GM19455 (cell line): ENCODE measurements at regions not wholly inside any gene's neighbourhood (a gene's known extent, or its start where the extent isn't known, plus 50 kb on each side); places are given as distances from the start of the nearest gene placed in this dataset.

ENCODE experiments used
- ATAC-seq: cut with Tn5 transposase; IDR thresholded peaks from one replicate; pipeline ENCODE4 v1.9.1; 2021; ENCODE audit not compliant: unreplicated experiment

DNA sequence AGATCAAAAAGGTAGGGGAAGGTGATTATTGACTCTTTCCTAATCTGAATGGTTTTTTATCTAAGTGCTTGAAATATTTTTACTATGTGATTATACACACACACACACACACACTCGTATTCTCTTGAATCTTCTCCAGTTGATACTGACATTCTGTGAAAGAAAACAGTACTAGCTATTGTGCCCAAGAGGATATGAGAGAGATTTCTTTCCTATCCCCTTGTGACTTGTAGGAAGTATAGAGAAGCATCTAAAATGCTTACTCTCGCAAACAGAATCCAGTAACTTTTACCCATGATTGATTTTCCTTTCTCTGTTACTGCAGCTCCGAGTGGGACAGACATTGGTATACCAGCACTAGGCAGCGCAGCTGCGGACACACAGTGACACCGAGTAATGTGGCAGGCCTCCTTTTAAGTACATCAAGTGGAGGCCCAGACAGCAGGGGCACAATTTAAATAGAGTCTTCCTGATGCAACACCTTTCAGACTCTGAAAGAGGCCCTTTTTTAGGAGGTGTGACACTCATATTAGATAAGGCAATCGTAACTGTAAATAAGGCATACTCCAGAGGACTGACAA is 421.0 kb upstream of the CNTN4 start:
- ATAC-seq: no peak

DNA sequence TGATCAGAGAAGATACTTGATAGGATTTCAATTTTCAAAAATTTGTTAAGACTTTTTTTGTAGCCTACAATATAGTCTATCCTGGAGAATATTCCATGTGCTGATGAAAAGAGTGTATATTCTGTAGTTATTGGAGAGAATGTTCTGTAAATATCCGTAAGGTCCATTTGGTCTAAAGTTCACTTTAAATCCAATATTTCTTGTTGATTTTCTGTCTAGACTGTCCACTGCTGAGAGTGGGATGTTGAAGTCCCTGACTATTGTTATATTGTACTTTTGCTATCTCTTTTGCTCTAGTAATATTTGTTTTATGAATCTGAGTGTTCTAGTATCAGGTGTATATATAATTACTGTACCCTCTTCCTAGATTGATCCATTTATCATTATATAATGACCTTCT is 406.2 kb upstream of the CNTN4 start:
- no peak for ATAC-seq

DNA sequence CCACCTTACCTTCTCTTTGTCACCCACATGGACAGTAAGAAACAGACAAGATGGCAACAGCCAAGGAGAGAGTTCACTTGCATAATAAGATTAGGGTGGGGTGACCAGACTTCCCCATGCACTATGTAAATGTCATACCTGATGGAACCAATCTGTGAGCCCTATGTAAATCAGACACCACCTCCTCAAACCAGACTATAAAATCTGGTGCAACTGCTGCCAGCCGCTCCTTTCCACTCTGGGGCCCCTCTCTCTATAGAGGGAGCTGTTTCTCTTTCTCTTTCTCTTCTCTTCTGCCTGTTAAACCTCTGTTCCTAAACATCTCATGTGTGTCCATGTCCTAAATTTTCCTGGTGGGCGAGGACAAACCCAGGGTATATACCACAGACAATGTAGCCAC is 405.5 kb upstream of the CNTN4 start:
- no peak for ATAC-seq

DNA sequence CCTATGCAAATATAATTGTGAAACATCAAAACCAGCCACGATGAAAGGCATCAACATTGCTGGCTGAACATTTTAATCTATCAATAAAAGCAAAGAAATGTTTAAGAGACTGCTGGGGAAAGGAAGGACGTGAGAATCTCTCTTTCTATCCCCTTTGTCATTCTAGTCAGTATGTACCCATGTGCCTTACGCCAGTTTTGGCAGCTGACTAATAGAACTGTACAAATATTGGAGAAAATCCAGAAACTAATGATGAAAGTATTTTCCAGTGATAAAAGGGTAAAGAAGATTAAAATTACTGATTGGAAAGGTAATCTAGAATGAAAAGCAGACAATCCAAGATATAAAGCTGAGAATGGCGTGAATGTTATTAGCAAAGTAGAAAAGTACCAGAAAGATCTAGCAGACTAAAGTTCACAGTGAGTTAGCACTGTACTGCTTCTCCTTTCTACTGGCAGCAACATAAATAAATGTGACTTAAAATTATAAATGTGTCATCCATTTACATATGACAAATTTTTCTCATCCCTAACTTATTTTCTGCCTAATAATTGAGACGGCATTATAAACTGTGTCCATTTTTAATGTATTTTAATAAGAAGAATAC is 401.9 kb upstream of the CNTN4 start:
- ATAC-seq: no peak

DNA sequence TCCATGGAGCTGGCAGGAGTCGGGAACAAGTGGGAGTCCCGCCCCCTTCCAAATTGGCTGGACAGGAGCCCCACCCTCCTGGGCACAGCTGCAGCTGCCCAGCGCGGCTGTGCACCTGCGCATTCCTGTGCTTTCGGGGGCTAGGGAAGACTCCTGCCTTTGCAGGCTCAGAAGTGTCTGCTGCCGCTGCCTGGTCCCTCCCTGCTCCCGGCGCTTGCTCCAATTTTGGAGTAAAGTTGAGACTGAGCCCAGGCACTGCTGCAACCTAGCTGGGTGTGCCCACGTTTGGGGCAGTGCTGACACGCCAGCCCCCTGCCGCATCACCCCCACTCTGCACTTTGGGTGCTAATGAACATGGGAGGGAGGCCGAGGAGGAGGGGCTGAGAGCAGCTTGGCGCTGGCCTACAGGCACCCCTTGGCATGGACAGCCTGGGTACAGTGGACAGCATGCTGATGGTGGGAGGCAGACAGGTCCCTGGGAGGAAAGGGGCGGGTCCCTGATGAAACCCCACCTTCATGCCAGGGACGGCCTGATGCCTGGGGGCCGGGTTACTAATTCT is 399.2 kb upstream of the CNTN4 start:
- no peak for ATAC-seq

DNA sequence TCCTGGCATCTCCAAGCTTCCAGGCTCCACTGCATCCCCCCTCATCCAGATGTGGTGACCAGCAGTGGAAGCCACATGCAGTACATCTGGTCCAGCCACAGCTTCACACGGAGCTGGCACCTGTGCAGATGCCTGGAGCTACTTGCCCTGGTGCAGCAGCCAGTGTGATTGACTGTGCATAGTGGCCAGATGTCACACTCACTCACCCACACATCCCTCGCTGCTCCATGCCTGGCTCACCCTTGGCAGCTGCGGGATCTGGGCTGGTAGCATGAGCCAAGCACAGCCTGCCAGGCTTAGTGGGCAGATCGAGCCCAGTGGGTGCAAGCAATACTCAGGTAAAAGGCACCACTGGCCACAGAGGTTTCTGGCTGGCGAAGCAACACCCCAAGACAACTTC is 398.0 kb upstream of the CNTN4 start:
- no peak for ATAC-seq

DNA sequence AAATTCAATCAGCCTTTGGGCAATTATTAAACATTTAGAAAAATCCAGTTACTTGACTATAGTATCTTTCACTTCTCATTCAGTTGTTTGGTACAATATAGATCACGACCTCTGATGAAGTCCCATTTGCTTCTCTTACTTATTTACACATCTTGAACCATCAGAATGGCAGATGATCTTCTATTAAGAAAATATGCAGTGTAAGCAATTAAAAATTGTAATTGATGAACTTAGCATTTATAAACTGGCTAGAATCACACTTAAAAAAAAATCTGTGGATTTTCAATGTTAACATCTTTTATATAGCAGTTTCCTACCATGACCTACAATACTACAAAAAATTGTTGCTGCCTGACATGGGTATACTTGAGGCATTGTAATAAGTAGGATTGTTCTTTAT is 395.5 kb upstream of the CNTN4 start:
- ATAC-seq: no peak

DNA sequence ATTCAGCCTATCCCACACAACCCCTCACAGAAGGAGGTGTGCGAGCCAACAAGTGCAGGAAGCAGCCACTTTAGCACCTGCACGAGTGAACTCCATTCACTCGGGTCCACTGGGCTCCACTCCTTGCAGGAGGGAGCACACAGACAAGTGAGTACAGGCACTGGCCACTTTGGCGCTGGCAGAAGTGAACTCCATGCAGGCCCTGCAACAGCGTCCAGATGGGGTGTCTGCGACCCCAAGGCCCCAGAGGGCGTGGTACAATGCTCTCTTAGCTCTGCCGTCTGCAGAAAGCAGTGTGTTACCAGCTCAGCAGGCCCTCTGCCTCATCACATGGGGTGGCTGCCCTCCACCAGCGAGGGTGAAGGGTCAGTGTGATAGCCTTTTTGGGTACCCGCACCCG is 388.0 kb upstream of the CNTN4 start:
- no peak for ATAC-seq

DNA sequence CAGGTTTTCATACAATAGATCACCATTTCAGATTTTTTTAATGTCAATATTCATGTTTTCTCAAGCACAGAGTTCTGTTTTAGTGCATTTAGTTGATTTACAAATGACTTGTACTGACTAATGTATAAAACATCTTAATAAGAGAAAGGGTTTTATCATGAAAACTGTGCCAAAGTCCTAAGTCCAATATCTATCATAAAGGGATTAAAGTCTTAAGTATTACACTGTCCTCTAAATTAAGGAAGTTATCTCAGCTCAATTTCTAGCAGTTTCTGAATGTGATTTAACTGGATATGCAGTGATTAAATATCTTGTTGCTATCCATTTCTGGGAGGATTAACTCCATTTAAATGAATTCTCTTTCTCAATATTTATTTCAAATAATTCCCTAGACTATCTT is 381.1 kb upstream of the CNTN4 start:
- ATAC-seq: no peak

DNA sequence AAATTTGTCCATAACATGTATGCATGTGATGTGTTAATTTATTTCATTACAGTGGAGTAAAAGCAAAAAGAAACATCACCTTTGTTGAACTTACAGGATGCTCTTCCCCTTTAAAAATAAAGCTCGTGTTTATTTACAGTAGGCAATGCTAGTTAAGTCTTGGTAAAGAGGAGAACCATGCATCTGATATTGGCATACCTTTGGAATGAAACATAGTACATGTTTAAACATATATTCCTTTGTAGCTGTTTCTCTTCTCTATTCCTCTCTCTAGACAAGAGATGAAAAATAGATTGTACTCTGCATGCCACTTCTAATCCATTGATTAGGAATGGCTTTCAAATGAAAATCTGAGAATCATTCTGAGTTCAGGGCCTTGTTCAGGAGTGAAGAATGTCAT is 374.9 kb upstream of the CNTN4 start:
- ATAC-seq: no peak

DNA sequence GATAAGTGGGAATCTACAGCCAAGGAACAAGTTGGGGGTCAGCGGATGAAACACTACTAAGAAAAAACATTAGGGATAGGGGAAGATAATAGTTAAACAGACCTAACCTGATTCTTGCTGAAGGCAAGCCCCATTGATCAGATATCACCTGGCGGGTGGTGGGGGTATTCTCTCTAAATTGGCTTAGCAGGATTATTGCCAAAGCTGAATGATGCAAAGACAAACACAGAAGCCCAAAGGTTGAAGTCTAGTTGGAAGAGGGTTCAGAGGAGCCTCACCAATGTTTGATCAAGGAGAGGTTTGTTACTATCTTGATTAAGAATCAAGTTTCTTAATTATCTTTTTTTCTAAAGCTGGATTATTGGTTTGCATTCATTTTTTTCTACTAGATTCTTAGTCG is 371.9 kb upstream of the CNTN4 start:
- ATAC-seq: no peak

DNA sequence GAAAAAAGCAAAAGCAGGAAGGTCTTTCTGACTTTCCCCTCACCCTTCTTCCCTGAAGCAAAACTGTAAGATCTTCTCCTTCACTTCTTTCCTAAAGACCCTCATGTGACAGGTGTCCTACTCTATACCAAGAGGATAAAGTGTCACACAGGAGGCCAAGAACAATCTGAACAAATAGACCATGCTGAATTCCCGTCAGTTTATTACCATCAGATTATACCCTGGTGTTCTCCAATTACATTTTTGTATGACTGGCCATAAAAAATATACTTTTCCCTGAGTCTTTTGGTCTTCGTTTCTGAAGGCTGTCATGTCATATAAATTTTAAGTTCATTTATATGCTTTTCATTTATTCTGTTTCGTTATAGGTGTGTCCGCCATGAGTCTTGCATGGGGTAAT is 371.4 kb upstream of the CNTN4 start:
- no peak for ATAC-seq

DNA sequence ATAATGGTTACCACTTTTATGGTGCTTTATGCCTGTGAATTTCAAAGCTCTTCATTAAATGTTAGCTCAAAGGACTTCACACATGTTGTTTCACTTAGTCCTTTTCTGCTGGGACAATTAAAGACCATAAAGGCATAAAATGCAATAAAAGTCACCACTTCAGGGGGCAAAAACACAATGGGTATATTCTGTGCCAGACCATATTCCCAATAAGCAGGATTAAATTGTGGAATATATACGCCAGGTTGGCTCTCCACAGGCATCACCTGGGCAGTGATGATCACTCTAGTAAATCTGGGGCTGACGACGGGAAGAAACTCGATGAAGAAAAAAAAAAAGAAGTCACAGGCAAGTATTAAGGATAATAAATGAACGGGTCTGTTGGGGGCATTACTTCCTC is 370.2 kb upstream of the CNTN4 start:
- ATAC-seq: no peak

DNA sequence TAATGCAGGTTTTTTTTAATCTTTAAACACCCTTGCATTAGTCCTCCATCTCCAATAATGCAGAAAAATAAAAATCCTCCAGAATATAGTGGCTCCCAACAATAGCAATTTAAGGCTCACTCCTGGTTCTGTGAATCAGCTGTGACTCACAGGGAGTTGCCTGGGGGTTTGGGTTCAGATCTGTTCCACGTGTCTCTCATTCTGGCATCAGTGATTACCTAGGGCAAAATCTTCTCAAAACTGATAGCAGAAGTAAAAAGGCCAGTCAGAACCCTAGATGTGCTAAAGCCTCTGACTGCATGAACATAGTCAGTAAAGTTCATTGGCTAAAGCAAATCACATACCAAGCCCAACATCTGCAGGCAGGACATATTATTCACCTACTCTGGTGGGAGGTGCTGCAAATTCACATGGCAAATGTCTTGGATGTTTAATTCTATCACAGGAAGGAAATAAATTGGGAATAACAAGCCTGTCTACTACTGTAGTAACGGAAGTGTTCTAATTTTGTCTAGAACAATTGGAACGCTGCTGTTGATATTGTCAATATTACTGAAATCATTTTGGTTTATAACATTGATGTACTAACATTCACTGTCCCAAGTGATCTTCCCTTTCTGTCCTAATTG is 364.1 kb upstream of the CNTN4 start:
- no peak for ATAC-seq

DNA sequence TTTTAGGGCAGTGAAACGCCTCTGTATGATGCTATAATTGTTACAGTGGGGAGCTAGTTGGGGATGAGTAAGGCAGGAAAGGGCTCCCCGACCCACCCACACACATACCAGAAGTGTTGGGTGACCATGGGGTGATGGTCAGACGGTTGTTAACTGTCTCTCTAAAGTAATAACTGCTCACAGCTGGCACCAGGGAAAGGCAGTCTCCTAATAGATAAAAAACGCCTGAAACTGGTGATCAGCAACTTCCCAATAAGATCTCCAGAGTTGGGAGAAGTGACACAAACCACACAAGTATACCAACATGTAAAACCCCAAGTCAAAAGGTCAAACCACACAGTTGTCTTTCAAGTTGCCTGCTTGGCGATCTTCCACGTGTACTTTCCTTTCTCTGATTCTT is 346.5 kb upstream of the CNTN4 start:
- no peak for ATAC-seq

DNA sequence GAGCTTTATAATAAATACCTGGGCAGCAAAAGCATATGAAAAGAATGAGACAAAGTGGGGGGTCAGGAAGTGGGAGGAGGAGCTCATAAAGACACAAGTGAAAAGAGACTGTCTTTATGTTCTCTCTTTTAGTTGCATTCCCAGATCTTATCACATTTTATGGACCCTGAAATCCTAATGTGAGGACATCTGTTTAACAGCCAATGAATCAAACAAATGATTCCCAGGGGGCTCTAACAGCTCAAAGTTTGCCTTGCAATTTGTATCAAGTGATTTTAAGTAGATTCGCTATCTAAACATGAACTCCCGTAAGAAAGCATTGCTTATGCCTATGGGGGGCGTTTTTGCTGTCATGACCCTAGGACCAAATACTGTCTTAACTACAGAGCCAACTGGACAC is 332.3 kb upstream of the CNTN4 start:
- ATAC-seq: no peak

DNA sequence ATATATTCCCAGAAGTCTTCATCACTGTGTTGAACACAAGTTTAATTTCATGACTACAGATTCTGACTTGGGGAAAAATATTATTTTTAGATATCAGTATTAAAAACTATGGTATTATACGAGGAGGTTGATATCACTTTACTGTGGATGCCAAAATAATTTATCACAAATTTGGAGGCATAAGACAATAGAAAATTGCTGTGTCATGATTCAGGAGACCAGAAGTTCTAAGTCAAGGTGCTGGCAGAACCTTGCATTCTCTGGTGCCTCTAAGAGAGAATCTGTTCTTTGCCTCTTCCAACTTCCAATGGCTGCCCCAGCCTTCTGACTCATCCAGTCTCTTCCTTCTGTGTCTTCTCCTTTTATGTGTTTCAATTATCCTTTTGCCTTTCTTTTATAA is 325.0 kb upstream of the CNTN4 start:
- ATAC-seq: no peak

DNA sequence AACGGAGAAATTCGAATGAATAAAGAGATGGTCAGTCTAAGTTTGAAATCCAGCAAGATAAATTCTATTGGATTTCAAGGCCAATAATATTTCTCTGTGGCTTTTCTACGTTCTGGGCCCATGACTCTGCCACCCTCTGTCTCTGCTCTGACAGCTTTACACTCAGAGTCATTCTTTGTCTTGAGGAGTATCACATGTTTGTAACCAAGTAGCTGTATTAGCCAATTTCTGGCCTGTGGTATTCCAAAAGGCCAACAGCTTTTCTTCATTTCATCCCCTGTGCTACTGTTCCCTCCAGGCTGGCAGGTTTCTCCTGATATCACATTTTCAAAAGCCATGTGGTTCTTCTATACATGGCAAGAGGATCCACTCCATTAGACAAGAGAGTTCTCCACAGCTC is 324.1 kb upstream of the CNTN4 start:
- ATAC-seq: no peak

DNA sequence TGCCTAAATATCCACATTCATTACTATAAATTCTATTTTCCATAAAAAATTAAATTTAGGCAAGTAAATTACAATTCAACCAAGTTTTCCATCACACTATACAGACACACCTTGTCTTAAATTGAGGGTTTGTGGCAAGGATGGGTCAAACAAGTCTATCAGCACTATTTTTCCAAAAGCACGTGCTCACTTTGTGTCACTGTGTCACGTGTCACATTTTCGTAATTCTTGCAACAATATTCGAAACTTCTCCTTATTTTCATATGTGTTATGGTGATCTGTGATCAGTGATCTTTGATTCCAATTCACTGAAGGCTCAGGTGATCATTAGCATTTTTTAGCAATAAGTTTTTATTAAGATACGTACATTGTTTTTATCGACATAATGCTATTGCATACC is 323.3 kb upstream of the CNTN4 start:
- ATAC-seq: no peak

DNA sequence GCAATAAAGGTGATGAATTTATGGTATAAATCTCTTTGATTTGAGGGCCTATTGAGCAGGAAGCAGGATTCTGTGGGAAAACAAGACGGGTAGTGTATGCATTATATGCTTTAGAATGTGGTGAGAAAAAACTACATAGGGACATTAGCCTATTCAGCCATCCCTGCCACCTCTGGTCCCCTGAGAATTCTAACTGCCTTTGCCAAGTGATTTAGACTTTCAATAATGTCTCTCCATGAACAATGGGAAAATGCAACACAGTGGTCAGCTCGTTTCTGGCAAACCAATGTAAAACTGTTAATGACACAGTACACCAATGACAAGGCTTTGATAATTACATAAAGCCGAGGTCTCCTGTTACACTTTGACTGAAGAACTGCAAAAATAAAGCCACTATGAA is 314.7 kb upstream of the CNTN4 start:
- no peak for ATAC-seq

DNA sequence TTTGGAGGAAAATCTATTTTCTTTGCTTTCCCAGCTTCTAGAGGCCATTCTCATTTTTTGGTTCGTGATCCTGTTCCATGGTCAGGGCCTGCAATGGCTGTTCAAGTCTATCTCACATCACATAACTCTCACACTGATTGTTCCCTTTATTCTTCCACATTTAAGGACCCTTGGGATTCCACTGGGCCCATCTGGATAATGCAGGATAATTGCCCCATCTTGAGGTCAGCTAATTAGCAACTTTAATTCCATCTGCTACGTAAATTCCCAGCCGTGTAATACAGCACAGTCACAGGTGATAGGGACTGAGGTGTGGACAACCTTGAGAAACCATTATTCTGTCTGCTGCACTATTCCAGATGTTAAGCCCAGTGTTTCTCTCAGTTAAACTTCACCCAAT is 311.6 kb upstream of the CNTN4 start:
- ATAC-seq: no peak

DNA sequence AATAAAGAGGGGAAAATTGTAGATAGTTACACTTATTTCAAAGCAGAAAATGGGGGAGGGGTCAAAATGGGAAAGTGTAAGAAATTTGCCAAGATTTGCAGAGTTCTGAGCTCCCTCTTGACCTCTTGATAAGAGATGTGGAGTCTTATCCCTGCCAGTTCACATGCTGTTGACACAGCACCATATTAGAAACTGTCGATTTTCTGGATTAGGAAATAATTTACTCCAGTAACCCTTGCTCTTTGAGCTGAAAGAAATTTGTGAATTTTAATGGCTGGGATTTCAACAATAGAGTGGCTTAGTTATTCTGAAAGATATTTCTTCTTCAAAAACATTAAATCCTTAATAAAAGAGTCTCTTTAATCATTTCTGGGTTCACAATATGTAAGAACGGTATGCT is 306.2 kb upstream of the CNTN4 start:
- no peak for ATAC-seq
